ENCODE measurements at regions not wholly inside any gene's neighbourhood (a gene's known extent, or its start where the extent isn't known, plus 50 kb on each side); places are given as distances from the start of the nearest gene placed in this dataset.

- intact Hi-C loops (cut with micrococcal nuclease; ENCODE audit: unreplicated experiment): no loop called here
- H3K9me3 ChIP-seq (ENCODE audit: low read length): no peaks in the 10 kb centered on the region
- no TSS peak for BruUV-seq (replicated peaks)
- H3K9me2 ChIP-seq (ENCODE audit: insufficient read depth, low read length): no peaks in the 10 kb centered on the region
- no peak for DNase-seq (ENCODE audit: low spot score)
- H3K4me3 ChIP-seq (ENCODE audit: low read depth, low read length, poor library complexity, severe bottlenecking): no peak overlapping the region
- no peak overlapping the region for H3K27ac ChIP-seq (ENCODE audit: low read depth, low read length, poor library complexity, severe bottlenecking)
- no peaks in the 10 kb centered on the region for H3K79me2 ChIP-seq (ENCODE audit: insufficient read depth, low read depth, low read length)
- TF ChIP-seq EZH2phosphoT487 (IDR thresholded peaks at IDR 0.05; ENCODE audit: borderline replicate concordance, low read depth, low read length): no peak
- no peak for TF ChIP-seq CTCF (conservative IDR thresholded peaks at IDR 0.05; ENCODE audit: low read length)
- no peaks in the 10 kb centered on the region for H4K20me1 ChIP-seq (ENCODE audit: insufficient read depth, low read length)
- CTCF ChIA-PET (ENCODE audit: unreplicated experiment): no interaction called here
- no peaks in the 10 kb centered on the region for H3K4me1 ChIP-seq (ENCODE audit: insufficient read depth, low read length, poor library complexity, severe bottlenecking)
- no peak overlapping the region for H2AFZ ChIP-seq (ENCODE audit: low read length)
- POLR2A ChIA-PET: no interaction called here
- no peak overlapping the region for H3K4me2 ChIP-seq (ENCODE audit: low read length)
- H3K36me3 ChIP-seq (ENCODE audit: insufficient read depth, low read length): no peaks in the 10 kb centered on the region
Measured at GRCh38 chr5:30112867-30113266, 1080.6 kb upstream of the CDH6 start.

DNA sequence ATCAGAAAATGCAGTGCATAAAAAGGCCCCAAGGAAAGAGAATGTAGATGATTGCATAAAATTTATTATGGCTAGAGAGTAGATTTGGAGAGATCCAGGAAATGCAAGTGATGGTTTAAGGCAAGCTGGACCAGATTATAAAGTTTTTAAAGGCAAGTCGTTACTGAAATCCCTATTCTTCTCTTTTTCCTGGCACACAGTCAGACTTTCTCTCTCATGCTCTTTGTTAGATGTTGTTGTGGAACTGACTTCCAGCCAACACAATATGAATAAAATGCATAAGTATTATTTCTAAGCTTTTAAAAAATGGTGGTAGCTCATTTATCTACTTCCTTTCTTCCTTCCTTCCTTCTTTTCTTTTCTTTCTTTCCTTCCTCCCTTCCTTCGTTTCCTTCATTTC, 1085.4 kb upstream of the CDH6 start:
- CTCF ChIA-PET (ENCODE audit: unreplicated experiment): no interaction called here
- H3K27ac ChIP-seq (ENCODE audit: low read depth, low read length, poor library complexity, severe bottlenecking): no peak overlapping the region

DNA sequence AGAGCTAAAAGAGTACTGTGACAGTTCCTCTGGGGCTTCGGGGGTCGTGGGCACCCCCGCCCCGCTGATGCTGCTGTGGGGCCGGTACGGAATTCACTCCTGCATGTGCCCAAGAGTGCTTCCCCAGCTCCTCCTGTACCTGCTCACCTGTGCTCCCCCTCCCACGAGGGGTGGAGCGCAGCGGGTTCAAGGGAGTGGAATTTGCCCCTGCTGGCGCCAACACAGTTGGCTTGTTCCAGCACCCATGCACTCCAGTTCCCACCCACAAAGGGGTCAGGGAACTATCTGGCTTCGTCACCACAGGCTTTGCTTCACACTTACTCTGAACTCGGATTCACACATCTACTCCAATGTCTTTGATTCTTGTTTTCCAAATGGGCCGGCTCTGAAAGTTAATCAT, 1086.9 kb upstream of the CDH6 start:
- no peaks in the 10 kb centered on the region for H3K36me3 ChIP-seq (ENCODE audit: insufficient read depth, low read length)
- ChIA-PET POLR2A (no interaction called here), CTCF (ENCODE audit: unreplicated experiment) (no interaction called here)
- no peak for TF ChIP-seq EZH2phosphoT487 (IDR thresholded peaks at IDR 0.05; ENCODE audit: borderline replicate concordance, low read depth, low read length)
- TF ChIP-seq CTCF (conservative IDR thresholded peaks at IDR 0.05; ENCODE audit: low read length): no peak
- H3K27ac ChIP-seq (ENCODE audit: low read depth, low read length, poor library complexity, severe bottlenecking): no peak overlapping the region
- no peak for DNase-seq (ENCODE audit: low spot score)
- H3K9me2 ChIP-seq (ENCODE audit: insufficient read depth, low read length): no peaks in the 10 kb centered on the region
- no peak overlapping the region for H3K4me3 ChIP-seq (ENCODE audit: low read depth, low read length, poor library complexity, severe bottlenecking)
- no peaks in the 10 kb centered on the region for H3K4me1 ChIP-seq (ENCODE audit: insufficient read depth, low read length, poor library complexity, severe bottlenecking)
- no TSS peak for BruUV-seq (replicated peaks)
- no peaks in the 10 kb centered on the region for H4K20me1 ChIP-seq (ENCODE audit: insufficient read depth, low read length)
- intact Hi-C loops (cut with micrococcal nuclease; ENCODE audit: unreplicated experiment): no loop called here
- H3K4me2 ChIP-seq (ENCODE audit: low read length): no peak overlapping the region
- H2AFZ ChIP-seq (ENCODE audit: low read length): no peak overlapping the region
- H3K9me3 ChIP-seq (ENCODE audit: low read length): no peaks in the 10 kb centered on the region
- no peaks in the 10 kb centered on the region for H3K79me2 ChIP-seq (ENCODE audit: insufficient read depth, low read depth, low read length)

More for the DNA sequence above, 1085.4 kb upstream of the CDH6 start:
- Histone ChIP-seq H3K4me3 (ENCODE audit: low read depth, low read length, poor library complexity, severe bottlenecking) (no peak overlapping the region), H3K36me3 (ENCODE audit: insufficient read depth, low read length) (no peaks in the 10 kb centered on the region), H3K9me2 (ENCODE audit: insufficient read depth, low read length) (no peaks in the 10 kb centered on the region), H3K4me2 (ENCODE audit: low read length) (no peak overlapping the region), H3K9me3 (ENCODE audit: low read length) (no peaks in the 10 kb centered on the region), H3K79me2 (ENCODE audit: insufficient read depth, low read depth, low read length) (no peaks in the 10 kb centered on the region), H3K4me1 (ENCODE audit: insufficient read depth, low read length, poor library complexity, severe bottlenecking) (no peaks in the 10 kb centered on the region), H4K20me1 (ENCODE audit: insufficient read depth, low read length) (no peaks in the 10 kb centered on the region), H2AFZ (ENCODE audit: low read length) (no peak overlapping the region)
- intact Hi-C loops (cut with micrococcal nuclease; ENCODE audit: unreplicated experiment): no loop called here
- BruUV-seq (replicated peaks): no TSS peak
- no peak for DNase-seq (ENCODE audit: low spot score)
- POLR2A ChIA-PET: no interaction called here
- TF ChIP-seq EZH2phosphoT487 (IDR thresholded peaks at IDR 0.05; ENCODE audit: borderline replicate concordance, low read depth, low read length): no peak
- TF ChIP-seq CTCF (conservative IDR thresholded peaks at IDR 0.05; ENCODE audit: low read length): no peak

Measured in OCI-LY7 (cell line).